Coronary artery (tissue), 2 donors: ENCODE measurements at regions not wholly inside any gene's neighbourhood (a gene's known extent, or its start where the extent isn't known, plus 50 kb on each side); places are given as distances from the start of the nearest gene placed in this dataset.

ENCODE experiments used
- DNase-seq: peaks from one replicate; pipeline ENCODE4 v3.0.0-alpha.2; 2017; ENCODE audit warnings: low spot score
- H3K27ac ChIP-seq, 2 donors: fragments of 200-600 bp; sonication (generic); one replicate each; pipeline ENCODE4 v1.5.1; 2016 to 2019
- H3K4me3 ChIP-seq: fragments of 200-600 bp; sonication (generic); 2 replicates; pipeline ENCODE4 v1.5.1; 2016; ENCODE audit warnings: mild to moderate bottlenecking, moderate library complexity
- TF ChIP-seq, protein P1 (sequence below): fragments of 200-600 bp; sonication (generic); IDR thresholded peaks from one replicate; pipeline ENCODE4 v1.5.1; 2019; ENCODE audit warnings: antibody characterized with exemption

DNA sequence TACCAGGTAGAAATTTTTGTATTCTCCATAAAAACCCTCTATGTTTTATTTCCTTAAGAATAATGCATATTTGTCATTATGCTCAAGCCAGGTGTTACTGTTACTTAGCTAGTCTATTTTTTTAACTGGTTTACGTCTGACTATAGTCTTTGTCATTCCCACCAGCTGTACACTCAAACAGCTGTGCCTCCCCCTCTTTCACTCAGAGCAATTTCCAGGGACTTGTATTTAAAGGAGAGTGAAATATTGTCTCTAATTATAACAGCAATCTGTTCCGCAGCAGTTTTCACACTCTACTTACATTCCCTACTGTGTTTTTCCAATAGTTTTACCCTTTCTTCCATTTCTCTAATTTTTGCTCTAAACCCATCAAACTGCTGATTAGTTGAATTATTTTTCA lies 813.6 kb upstream of the MIR17HG start:
- DNase-seq, result no peak
- TF ChIP-seq, protein P1, sequence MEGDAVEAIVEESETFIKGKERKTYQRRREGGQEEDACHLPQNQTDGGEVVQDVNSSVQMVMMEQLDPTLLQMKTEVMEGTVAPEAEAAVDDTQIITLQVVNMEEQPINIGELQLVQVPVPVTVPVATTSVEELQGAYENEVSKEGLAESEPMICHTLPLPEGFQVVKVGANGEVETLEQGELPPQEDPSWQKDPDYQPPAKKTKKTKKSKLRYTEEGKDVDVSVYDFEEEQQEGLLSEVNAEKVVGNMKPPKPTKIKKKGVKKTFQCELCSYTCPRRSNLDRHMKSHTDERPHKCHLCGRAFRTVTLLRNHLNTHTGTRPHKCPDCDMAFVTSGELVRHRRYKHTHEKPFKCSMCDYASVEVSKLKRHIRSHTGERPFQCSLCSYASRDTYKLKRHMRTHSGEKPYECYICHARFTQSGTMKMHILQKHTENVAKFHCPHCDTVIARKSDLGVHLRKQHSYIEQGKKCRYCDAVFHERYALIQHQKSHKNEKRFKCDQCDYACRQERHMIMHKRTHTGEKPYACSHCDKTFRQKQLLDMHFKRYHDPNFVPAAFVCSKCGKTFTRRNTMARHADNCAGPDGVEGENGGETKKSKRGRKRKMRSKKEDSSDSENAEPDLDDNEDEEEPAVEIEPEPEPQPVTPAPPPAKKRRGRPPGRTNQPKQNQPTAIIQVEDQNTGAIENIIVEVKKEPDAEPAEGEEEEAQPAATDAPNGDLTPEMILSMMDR, result no peak
- Histone ChIP-seq H3K4me3 (no peak overlapping the region), H3K27ac (no peak overlapping the region)

DNA sequence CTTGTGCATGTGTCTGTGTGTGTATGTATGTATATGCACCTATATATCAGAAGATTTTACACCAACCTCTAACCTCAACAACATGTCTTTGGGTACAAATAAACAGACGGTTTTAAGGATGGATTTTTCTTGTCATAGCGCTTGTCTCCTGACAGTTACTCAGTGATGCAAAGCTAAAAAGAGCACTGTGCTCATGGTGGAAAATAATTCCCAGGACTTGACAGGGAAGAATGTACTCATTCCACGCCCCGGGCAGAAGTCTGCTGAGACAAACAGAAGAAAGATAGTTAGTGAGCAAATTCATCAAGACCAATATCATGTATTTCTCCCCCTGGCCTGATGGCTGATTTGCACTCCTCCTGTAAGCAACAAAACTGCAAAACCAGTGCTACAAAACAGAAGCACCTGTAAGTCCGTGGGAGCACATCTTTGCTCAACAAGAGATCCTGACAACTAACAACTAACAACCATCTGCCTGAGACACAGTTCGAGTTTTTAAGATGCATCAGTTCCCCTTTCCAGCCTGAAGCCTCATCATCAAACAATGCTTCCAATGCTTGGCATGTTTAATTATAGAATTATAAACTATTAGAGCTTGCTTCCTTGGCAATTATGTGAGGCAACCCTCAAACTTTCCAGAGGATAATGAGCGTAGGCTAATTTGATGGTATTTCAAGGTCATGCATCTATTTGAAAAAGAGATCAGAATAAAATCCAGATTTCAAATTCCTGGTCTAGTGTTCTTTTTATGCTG lies 812.7 kb upstream of the MIR17HG start:
- no peak overlapping the region for H3K27ac ChIP-seq
- TF ChIP-seq, protein P1, result no peak
- no peak for DNase-seq
- H3K4me3 ChIP-seq, result no peak overlapping the region

DNA sequence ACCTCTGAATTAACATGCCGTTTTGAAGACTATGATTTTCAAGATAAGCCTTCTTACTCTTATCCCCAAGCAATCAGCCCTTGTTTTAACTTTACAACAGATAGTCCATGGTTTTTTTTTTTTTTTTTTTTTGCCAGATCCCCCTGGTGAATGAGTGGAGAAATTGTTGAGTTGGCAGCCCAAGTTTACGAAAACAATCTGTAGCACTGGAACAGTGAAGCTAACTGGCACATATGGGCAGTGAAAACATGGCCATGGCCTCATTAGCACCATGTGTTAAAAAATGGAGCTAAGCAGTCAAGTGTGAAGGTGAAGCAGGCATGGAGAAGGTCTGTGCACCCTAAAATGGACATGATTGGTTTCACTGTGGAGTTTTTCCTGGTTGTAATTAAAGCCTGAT lies 812.1 kb upstream of the MIR17HG start:
- H3K27ac ChIP-seq, result no peak overlapping the region
- TF ChIP-seq, protein P1, result no peak
- no peak overlapping the region for H3K4me3 ChIP-seq
- no peak for DNase-seq

DNA sequence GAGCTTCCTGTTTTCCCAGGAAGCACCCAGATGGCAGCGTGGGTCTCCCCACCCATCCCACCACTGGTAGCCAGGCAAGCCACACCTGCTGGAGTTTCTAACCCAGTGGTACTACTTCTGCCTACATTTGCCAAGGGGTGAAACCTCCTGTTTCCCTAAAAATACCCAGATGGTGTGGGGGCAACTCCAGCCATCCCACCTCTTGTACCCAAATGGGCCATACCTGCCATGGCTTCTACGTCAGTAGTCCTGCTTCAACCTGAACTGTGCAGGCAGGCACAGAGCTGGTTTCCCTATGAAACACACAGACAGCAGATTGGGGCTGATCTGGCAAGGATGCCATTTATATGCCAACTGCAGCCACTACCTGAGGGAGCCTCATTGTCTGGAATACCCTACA lies 809.4 kb upstream of the MIR17HG start:
- TF ChIP-seq, protein P1, result no peak
- no peak for DNase-seq
- no peak overlapping the region for H3K4me3 ChIP-seq
- no peak overlapping the region for H3K27ac ChIP-seq

DNA sequence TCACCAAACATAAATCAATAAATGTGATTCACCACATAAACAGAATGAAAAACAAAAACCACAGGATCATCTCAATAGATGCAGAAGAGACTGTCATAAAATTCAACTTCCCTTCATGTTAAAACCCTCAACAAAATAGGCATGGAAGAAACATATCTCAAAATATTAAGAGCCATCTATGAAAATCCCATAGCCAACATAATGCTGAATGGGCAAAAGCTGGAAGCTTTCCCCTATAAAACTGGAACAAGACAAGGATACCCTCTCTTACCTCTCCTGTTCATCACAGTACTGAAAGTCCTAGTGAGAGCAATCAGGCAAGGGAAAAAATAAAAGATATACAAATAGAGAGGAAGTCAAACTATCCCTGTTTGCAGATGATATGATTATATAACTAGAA lies 806.1 kb upstream of the MIR17HG start:
- no peak for DNase-seq
- no peak overlapping the region for H3K4me3 ChIP-seq

DNA sequence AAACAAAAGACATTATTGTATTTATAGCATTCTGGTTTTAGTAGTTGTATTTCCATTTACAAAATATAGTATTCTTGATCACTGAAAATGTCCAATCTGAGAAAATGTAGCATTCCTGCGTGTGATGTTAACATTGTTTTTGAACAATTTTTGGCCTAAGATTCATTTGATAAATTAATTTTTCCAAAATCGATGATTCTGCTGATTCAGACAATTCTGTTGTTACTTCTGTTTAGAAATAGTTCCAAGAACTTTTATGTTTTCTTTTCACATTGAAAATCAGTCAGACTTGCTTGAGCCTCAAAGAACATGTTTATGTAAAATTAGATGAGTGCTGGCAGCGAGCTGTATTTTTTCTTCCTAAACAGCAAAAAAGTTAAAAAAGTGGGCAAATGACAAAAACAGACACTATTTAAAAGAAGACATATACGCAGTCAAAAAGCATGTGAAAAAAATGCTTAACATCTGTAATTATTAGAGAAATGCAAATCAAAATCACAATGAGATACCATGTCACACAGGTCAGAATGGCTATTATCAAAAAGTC lies 804.5 kb upstream of the MIR17HG start:
- no peak overlapping the region for H3K27ac ChIP-seq
- no peak for DNase-seq
- TF ChIP-seq, protein P1, result no peak
- no peak overlapping the region for H3K4me3 ChIP-seq

More for the DNA sequence above, 806.1 kb upstream of the MIR17HG start:
- TF ChIP-seq, protein P1, result no peak
- H3K27ac ChIP-seq, result no peak overlapping the region
